ENCODE measurements at regions not wholly inside any gene's neighbourhood (a gene's known extent, or its start where the extent isn't known, plus 50 kb on each side); places are given as distances from the start of the nearest gene placed in this dataset.

DNA sequence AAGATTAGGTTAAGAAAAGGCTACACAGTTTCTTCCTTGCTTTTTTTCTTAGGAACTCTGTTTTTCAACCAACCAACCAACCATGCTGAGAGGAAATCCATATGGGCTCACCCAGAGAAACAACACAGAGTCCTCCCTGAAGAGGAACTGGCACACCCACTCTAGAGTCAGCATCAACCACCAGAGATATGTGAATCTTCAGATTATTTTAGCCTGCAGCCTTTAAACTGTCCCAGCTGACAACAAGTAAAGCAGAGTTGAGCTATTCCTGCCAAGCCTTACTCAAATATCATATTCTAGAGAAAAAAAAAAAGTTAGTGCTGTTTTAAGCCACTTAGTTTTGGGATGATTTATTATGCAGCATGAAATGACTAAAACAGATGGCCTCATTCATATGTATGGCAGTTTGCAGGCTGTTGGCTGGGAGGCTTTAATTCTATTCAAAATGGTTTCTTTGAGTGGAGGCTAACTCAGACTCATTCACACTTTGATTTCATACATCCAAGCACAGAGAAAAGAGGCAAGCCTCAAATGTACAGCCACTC, 1637.7 kb upstream of the LRRTM1 start:
- Histone ChIP-seq H3K27ac (ENCODE audit: low read length) (no peak overlapping the region), H3K4me2 (ENCODE audit: low read depth, low read length) (no peak overlapping the region), H3K9me3 (replicated peaks; ENCODE audit: insufficient read depth, low read length) (no peaks in the 10 kb centered on the region), H3K79me2 (ENCODE audit: low read length) (no peaks in the 10 kb centered on the region), H3F3A (ENCODE audit: insufficient read depth, low read length) (no peaks in the 10 kb centered on the region), H3K4me1 (ENCODE audit: low read length) (no peaks in the 10 kb centered on the region; the same call in 1 of the 2 replicates), H3K4me3 (ENCODE audit: low read length) (no peak overlapping the region), H4K20me1 (ENCODE audit: insufficient read depth, low read length) (no peaks in the 10 kb centered on the region), H2AFZ (ENCODE audit: low read length) (no peak overlapping the region), H3K36me3 (replicated peaks; ENCODE audit: insufficient read depth, low read length) (no peaks in the 10 kb centered on the region), H3K9ac (ENCODE audit: low read length) (no peak overlapping the region), H3K9me2 (replicated peaks; ENCODE audit: insufficient read depth, low read length) (no peaks in the 10 kb centered on the region), H3K27me3 (replicated peaks; ENCODE audit: insufficient read depth, low read length) (no peaks in the 10 kb centered on the region)
- no peak for DNase-seq
- TF ChIP-seq EZH2 (optimal IDR thresholded peaks at IDR 0.05; ENCODE audit: low read depth, low read length) (no peak), EZH2phosphoT487 (IDR thresholded peaks at IDR 0.05; ENCODE audit: low read length) (no peak)
- TF ChIP-seq, protein P1, sequence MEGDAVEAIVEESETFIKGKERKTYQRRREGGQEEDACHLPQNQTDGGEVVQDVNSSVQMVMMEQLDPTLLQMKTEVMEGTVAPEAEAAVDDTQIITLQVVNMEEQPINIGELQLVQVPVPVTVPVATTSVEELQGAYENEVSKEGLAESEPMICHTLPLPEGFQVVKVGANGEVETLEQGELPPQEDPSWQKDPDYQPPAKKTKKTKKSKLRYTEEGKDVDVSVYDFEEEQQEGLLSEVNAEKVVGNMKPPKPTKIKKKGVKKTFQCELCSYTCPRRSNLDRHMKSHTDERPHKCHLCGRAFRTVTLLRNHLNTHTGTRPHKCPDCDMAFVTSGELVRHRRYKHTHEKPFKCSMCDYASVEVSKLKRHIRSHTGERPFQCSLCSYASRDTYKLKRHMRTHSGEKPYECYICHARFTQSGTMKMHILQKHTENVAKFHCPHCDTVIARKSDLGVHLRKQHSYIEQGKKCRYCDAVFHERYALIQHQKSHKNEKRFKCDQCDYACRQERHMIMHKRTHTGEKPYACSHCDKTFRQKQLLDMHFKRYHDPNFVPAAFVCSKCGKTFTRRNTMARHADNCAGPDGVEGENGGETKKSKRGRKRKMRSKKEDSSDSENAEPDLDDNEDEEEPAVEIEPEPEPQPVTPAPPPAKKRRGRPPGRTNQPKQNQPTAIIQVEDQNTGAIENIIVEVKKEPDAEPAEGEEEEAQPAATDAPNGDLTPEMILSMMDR (IDR thresholded peaks at IDR 0.05; ENCODE audit: low read length): no peak

DNA sequence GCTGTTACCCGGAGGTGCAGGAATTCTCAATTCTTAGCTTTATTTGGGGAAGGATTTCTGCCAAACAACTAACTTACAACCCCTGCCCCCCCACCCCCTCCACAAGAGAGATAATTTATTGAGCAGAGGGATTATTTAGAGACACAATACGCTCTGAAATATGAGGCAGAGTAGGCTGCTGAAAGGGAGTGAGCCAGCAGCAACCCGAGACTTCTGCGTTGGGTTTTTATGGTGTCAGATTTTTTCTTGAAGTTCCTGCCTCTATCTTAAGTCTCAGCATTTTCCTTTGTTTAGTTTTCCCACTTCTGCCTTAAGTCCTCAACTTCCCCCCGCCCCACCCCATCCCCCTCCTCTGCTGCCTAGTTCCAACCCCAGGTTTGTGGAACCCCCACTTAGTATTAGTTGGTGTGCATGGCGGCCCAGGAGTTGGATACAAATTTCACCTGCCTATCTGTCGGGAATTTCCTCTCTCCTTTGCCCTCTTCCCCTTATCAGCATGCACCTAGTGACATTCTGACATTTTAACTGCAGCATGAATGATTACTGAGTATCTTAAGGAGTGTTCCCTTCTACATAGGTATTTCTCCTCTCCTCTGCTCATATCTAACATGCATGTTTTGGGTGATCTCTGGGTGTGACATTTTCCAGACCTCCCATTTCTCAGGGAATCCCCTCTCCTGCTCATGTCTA, 1635.9 kb upstream of the LRRTM1 start:
- Histone ChIP-seq H2AFZ (ENCODE audit: low read length) (no peak overlapping the region), H3K79me2 (ENCODE audit: low read length) (no peaks in the 10 kb centered on the region), H4K20me1 (ENCODE audit: insufficient read depth, low read length) (no peaks in the 10 kb centered on the region), H3K9ac (ENCODE audit: low read length) (no peak overlapping the region), H3K27me3 (replicated peaks; ENCODE audit: insufficient read depth, low read length) (no peaks in the 10 kb centered on the region), H3K9me2 (replicated peaks; ENCODE audit: insufficient read depth, low read length) (no peaks in the 10 kb centered on the region), H3K4me3 (ENCODE audit: low read length) (no peak overlapping the region), H3K4me2 (ENCODE audit: low read depth, low read length) (no peak overlapping the region), H3K36me3 (replicated peaks; ENCODE audit: insufficient read depth, low read length) (no peaks in the 10 kb centered on the region), H3K27ac (ENCODE audit: low read length) (no peak overlapping the region), H3F3A (ENCODE audit: insufficient read depth, low read length) (no peaks in the 10 kb centered on the region), H3K9me3 (replicated peaks; ENCODE audit: insufficient read depth, low read length) (no peaks in the 10 kb centered on the region), H3K4me1 (ENCODE audit: low read length) (no peaks in the 10 kb centered on the region; the same call in 1 of the 2 replicates)
- TF ChIP-seq EZH2 (optimal IDR thresholded peaks at IDR 0.05; ENCODE audit: low read depth, low read length) (no peak), EZH2phosphoT487 (IDR thresholded peaks at IDR 0.05; ENCODE audit: low read length) (no peak)
- TF ChIP-seq, protein P1 (IDR thresholded peaks at IDR 0.05; ENCODE audit: low read length): no peak
- no peak for DNase-seq

- Histone ChIP-seq H3K9me2 (replicated peaks; ENCODE audit: insufficient read depth, low read length) (no peaks in the 10 kb centered on the region), H3K9ac (ENCODE audit: low read length) (no peak overlapping the region), H3F3A (ENCODE audit: insufficient read depth, low read length) (no peaks in the 10 kb centered on the region), H2AFZ (ENCODE audit: low read length) (no peak overlapping the region), H3K79me2 (ENCODE audit: low read length) (no peaks in the 10 kb centered on the region), H3K36me3 (replicated peaks; ENCODE audit: insufficient read depth, low read length) (no peaks in the 10 kb centered on the region), H3K9me3 (replicated peaks; ENCODE audit: insufficient read depth, low read length) (no peaks in the 10 kb centered on the region), H3K4me1 (ENCODE audit: low read length) (no peaks in the 10 kb centered on the region; the same call in 1 of the 2 replicates), H3K27ac (ENCODE audit: low read length) (no peak overlapping the region), H3K4me2 (ENCODE audit: low read depth, low read length) (peak overlapping the region; percentile 6; the same call in 1 of the 2 replicates), H3K27me3 (replicated peaks; ENCODE audit: insufficient read depth, low read length) (no peaks in the 10 kb centered on the region), H3K4me3 (ENCODE audit: low read length) (no peak overlapping the region), H4K20me1 (ENCODE audit: insufficient read depth, low read length) (no peaks in the 10 kb centered on the region)
- peak; percentile 57 for DNase-seq
- TF ChIP-seq, protein P1 (IDR thresholded peaks at IDR 0.05; ENCODE audit: low read length): no peak
- TF ChIP-seq EZH2 (optimal IDR thresholded peaks at IDR 0.05; ENCODE audit: low read depth, low read length): no peak
- no peak for TF ChIP-seq EZH2phosphoT487 (IDR thresholded peaks at IDR 0.05; ENCODE audit: low read length)
These were observed 1633.4 kb upstream of the LRRTM1 start for GRCh38 chr2:81937944-81938343.
